HUES6 (cell line): ENCODE measurements at regions not wholly inside any gene's neighbourhood (a gene's known extent, or its start where the extent isn't known, plus 50 kb on each side); places are given as distances from the start of the nearest gene placed in this dataset.

ENCODE experiments used
- H3K27ac ChIP-seq: 2 replicates; pipeline ENCODE4 v1.7.0; 2013; ENCODE audit warnings: low read depth, mild to moderate bottlenecking, low read length, inconsistent platforms
- H3K27me3 ChIP-seq: 2 replicates; pipeline ENCODE4 v1.6.1; 2013; ENCODE audit warnings: low read length; ENCODE audit not compliant: control insufficient read depth, insufficient read depth
- H3K36me3 ChIP-seq: 2 replicates; pipeline ENCODE4 v1.6.1; 2013; ENCODE audit warnings: low read length; ENCODE audit not compliant: control insufficient read depth, insufficient read depth
- H3K4me1 ChIP-seq: 2 replicates; pipeline ENCODE4 v1.6.1; 2013; ENCODE audit warnings: low read length; ENCODE audit not compliant: control insufficient read depth, insufficient read depth
- H3K4me3 ChIP-seq: 2 replicates; pipeline ENCODE4 v1.5.1; 2013; ENCODE audit warnings: low read depth, low read length
- H3K9ac ChIP-seq: one replicate; pipeline ENCODE4 v1.6.1; 2013; ENCODE audit warnings: mild to moderate bottlenecking, low read length
- H3K9me3 ChIP-seq: 2 replicates; pipeline ENCODE4 v1.6.1; 2013; ENCODE audit warnings: low read depth, low read length; ENCODE audit not compliant: control insufficient read depth, insufficient read depth

- Histone ChIP-seq H3K27me3 (no peaks in the 10 kb centered on the region), H3K27ac (no peak overlapping the region), H3K9ac (no peak overlapping the region), H3K36me3 (no peaks in the 10 kb centered on the region), H3K4me3 (no peak overlapping the region), H3K9me3 (peaks cover 15% of the 10 kb centered on the region), H3K4me1 (no peaks in the 10 kb centered on the region)
These were observed 181.4 kb upstream of the SMIM23 start for GRCh38 chr5:171604195-171604594.

GRCh38 chr5:171606414-171607024 is 179.1 kb upstream of the SMIM23 start:
- H3K27ac ChIP-seq, result no peak overlapping the region
- no peaks in the 10 kb centered on the region for H3K36me3 ChIP-seq
- H3K27me3 ChIP-seq, result no peaks in the 10 kb centered on the region
- no peak overlapping the region for H3K9ac ChIP-seq
- peaks cover 15% of the 10 kb centered on the region for H3K9me3 ChIP-seq
- no peaks in the 10 kb centered on the region for H3K4me1 ChIP-seq
- no peak overlapping the region for H3K4me3 ChIP-seq

GRCh38 chr5:171607863-171608262 is 177.8 kb upstream of the SMIM23 start:
- H3K9ac ChIP-seq, result no peak overlapping the region
- H3K27me3 ChIP-seq, result no peaks in the 10 kb centered on the region
- no peak overlapping the region for H3K27ac ChIP-seq
- H3K36me3 ChIP-seq, result no peaks in the 10 kb centered on the region
- peaks cover 15% of the 10 kb centered on the region for H3K9me3 ChIP-seq
- H3K4me1 ChIP-seq, result no peaks in the 10 kb centered on the region
- no peak overlapping the region for H3K4me3 ChIP-seq

- Histone ChIP-seq H3K27ac (no peak overlapping the region), H3K9ac (no peak overlapping the region), H3K9me3 (peaks cover 15% of the 10 kb centered on the region), H3K36me3 (no peaks in the 10 kb centered on the region), H3K4me3 (no peak overlapping the region), H3K27me3 (no peaks in the 10 kb centered on the region), H3K4me1 (0 out of 2 replicates have a peak, but pooled peaks cover under 1% of the 10 kb centered on the region)
These were observed 175.7 kb upstream of the SMIM23 start for GRCh38 chr5:171609806-171610452.

GRCh38 chr5:171610686-171611085 is 174.9 kb upstream of the SMIM23 start:
- Histone ChIP-seq H3K9me3 (peaks cover 15% of the 10 kb centered on the region), H3K4me3 (no peak overlapping the region), H3K36me3 (no peaks in the 10 kb centered on the region), H3K4me1 (peaks cover 8% of the 10 kb centered on the region), H3K27ac (no peak overlapping the region), H3K27me3 (no peaks in the 10 kb centered on the region), H3K9ac (no peak overlapping the region)

GRCh38 chr5:171612749-171613148 is 172.9 kb upstream of the SMIM23 start:
- Histone ChIP-seq H3K4me1 (peaks cover 20% of the 10 kb centered on the region), H3K27me3 (peaks cover 7% of the 10 kb centered on the region), H3K36me3 (no peaks in the 10 kb centered on the region), H3K27ac (no peak overlapping the region), H3K9ac (no peak overlapping the region), H3K9me3 (peaks cover 4% of the 10 kb centered on the region; the same call in 1 of the 2 replicates), H3K4me3 (no peak overlapping the region)

- H3K4me3 ChIP-seq, result no peak overlapping the region
- H3K9ac ChIP-seq, result no peak overlapping the region
- H3K27me3 ChIP-seq, result peaks cover 7% of the 10 kb centered on the region
- H3K4me1 ChIP-seq, result peaks cover 20% of the 10 kb centered on the region
- no peaks in the 10 kb centered on the region for H3K36me3 ChIP-seq
- H3K9me3 ChIP-seq, result no peaks in the 10 kb centered on the region; the same call in 1 of the 2 replicates
- no peak overlapping the region for H3K27ac ChIP-seq
These were observed 171.1 kb upstream of the SMIM23 start for GRCh38 chr5:171614511-171614910.

GRCh38 chr5:171614971-171615653 is 170.5 kb upstream of the SMIM23 start:
- Histone ChIP-seq H3K9me3 (no peaks in the 10 kb centered on the region; the same call in 1 of the 2 replicates), H3K4me1 (peaks cover 20% of the 10 kb centered on the region), H3K27me3 (peaks cover 7% of the 10 kb centered on the region), H3K4me3 (no peak overlapping the region), H3K27ac (no peak overlapping the region), H3K36me3 (no peaks in the 10 kb centered on the region), H3K9ac (no peak overlapping the region)

GRCh38 chr5:171615705-171616640 is 169.6 kb upstream of the SMIM23 start:
- H3K27me3 ChIP-seq, result peaks cover 7% of the 10 kb centered on the region
- no peak overlapping the region for H3K4me3 ChIP-seq
- H3K4me1 ChIP-seq, result peaks cover 20% of the 10 kb centered on the region
- no peak overlapping the region for H3K9ac ChIP-seq
- H3K36me3 ChIP-seq, result no peaks in the 10 kb centered on the region
- no peaks in the 10 kb centered on the region; the same call in 1 of the 2 replicates for H3K9me3 ChIP-seq
- no peak overlapping the region for H3K27ac ChIP-seq

- Histone ChIP-seq H3K9me3 (no peaks in the 10 kb centered on the region; the same call in 1 of the 2 replicates), H3K36me3 (no peaks in the 10 kb centered on the region), H3K4me3 (no peak overlapping the region), H3K27me3 (peaks cover 13% of the 10 kb centered on the region), H3K27ac (no peak overlapping the region), H3K9ac (no peak overlapping the region), H3K4me1 (peaks cover 22% of the 10 kb centered on the region)
These were observed 168.4 kb upstream of the SMIM23 start for GRCh38 chr5:171617266-171617665.
